ENCODE measurements at regions not wholly inside any gene's neighbourhood (a gene's known extent, or its start where the extent isn't known, plus 50 kb on each side); places are given as distances from the start of the nearest gene placed in this dataset.

- no peaks in the 10 kb centered on the region for H3K36me3 ChIP-seq (ENCODE audit: control insufficient read depth in 2 of 2, insufficient read depth in 1 of 2, low read length in 2 of 2)
- H3K9me3 ChIP-seq (ENCODE audit: control insufficient read depth, insufficient read depth, low read depth, low read length): no peaks in the 10 kb centered on the region
- H3K4me3 ChIP-seq (ENCODE audit: low read depth, low read length): no peak overlapping the region
- ChIA-PET CTCF (no interaction called here), POLR2A (interaction anchor here (0.7 kb wide), 1 partner anchor 138 kb away, joined by 5 read pairs; no protein-coding TSS in a partner anchor)
- no peak overlapping the region for H3K27ac ChIP-seq (ENCODE audit: extremely low read depth, low read depth, low read length)
- TF ChIP-seq ZNF335 (tag by site-specific recombination; conservative IDR thresholded peaks at IDR 0.05) (no peak), OSR2 (tag by site-specific recombination; IDR thresholded peaks at IDR 0.05) (no peak), PBX3 (CRISPR knock-in tag; IDR thresholded peaks at IDR 0.05) (no peak), ZBTB21 (tag by site-specific recombination; IDR thresholded peaks at IDR 0.05) (no peak), ZNF514 (tag by site-specific recombination; IDR thresholded peaks at IDR 0.05) (no peak), ZNF843 (tag by site-specific recombination; IDR thresholded peaks at IDR 0.05) (no peak), REPIN1 (tag by site-specific recombination; IDR thresholded peaks at IDR 0.05; ENCODE audit: low read depth) (no peak), ZFP69B (tag by site-specific recombination; IDR thresholded peaks at IDR 0.05) (no peak)
- no peaks in the 10 kb centered on the region for H3K4me1 ChIP-seq (ENCODE audit: control insufficient read depth, insufficient read depth, low read length)
Observed at GRCh38 chr6:14422061-14422460, 304.5 kb downstream of the CD83 start.

GRCh38 chr6:14422917-14423316 lies 305.3 kb downstream of the CD83 start:
- no peak overlapping the region for H3K4me3 ChIP-seq (ENCODE audit: low read depth, low read length)
- H3K36me3 ChIP-seq (ENCODE audit: control insufficient read depth in 2 of 2, insufficient read depth in 1 of 2, low read length in 2 of 2): no peaks in the 10 kb centered on the region
- ChIA-PET POLR2A (no interaction called here), CTCF (interaction anchor here (0.6 kb wide), 1 partner anchor 26 kb away, joined by 3 read pairs; no protein-coding TSS in a partner anchor)
- no peaks in the 10 kb centered on the region for H3K9me3 ChIP-seq (ENCODE audit: control insufficient read depth, insufficient read depth, low read depth, low read length)
- H3K4me1 ChIP-seq (ENCODE audit: control insufficient read depth, insufficient read depth, low read length): no peaks in the 10 kb centered on the region
- TF ChIP-seq PRDM4 (tag by site-specific recombination; IDR thresholded peaks at IDR 0.05): no peak
- TF ChIP-seq YY1 (tag by site-specific recombination; IDR thresholded peaks at IDR 0.05): no peak
- no peak for TF ChIP-seq ZNF394 (tag by site-specific recombination; IDR thresholded peaks at IDR 0.05; ENCODE audit: borderline replicate concordance)
- no peak for TF ChIP-seq ZNF48 (tag by site-specific recombination; IDR thresholded peaks at IDR 0.05)
- TF ChIP-seq GLI2 (tag by site-specific recombination; IDR thresholded peaks at IDR 0.05; ENCODE audit: borderline replicate concordance, low read depth): no peak
- TF ChIP-seq ZNF169 (tag by site-specific recombination; IDR thresholded peaks at IDR 0.05): no peak
- no peak for TF ChIP-seq SP2 (tag by site-specific recombination; IDR thresholded peaks at IDR 0.05)
- no peak for TF ChIP-seq KLF10 (tag by site-specific recombination; IDR thresholded peaks at IDR 0.05)
- H3K27ac ChIP-seq (ENCODE audit: extremely low read depth, low read depth, low read length): no peak overlapping the region

- ChIA-PET POLR2A (no interaction called here), CTCF (interaction anchor here (0.6 kb wide), 1 partner anchor 27 kb away, joined by 3 read pairs; no protein-coding TSS in a partner anchor)
- Histone ChIP-seq H3K4me1 (ENCODE audit: control insufficient read depth, insufficient read depth, low read length) (no peaks in the 10 kb centered on the region), H3K36me3 (ENCODE audit: control insufficient read depth in 2 of 2, insufficient read depth in 1 of 2, low read length in 2 of 2) (no peaks in the 10 kb centered on the region), H3K9me3 (ENCODE audit: control insufficient read depth, insufficient read depth, low read depth, low read length) (no peaks in the 10 kb centered on the region), H3K27ac (ENCODE audit: extremely low read depth, low read depth, low read length) (no peak overlapping the region), H3K4me3 (ENCODE audit: low read depth, low read length) (no peak overlapping the region)
- TF ChIP-seq ZNF155 (tag by site-specific recombination; IDR thresholded peaks at IDR 0.05) (no peak), ZNF768 (tag by site-specific recombination; IDR thresholded peaks at IDR 0.05) (no peak), ATF2 (tag by site-specific recombination; IDR thresholded peaks at IDR 0.05; ENCODE audit: low read depth) (no peak), ZNF580 (tag by site-specific recombination; IDR thresholded peaks at IDR 0.05) (no peak), BCL11B (tag by site-specific recombination; IDR thresholded peaks at IDR 0.05; ENCODE audit: low read depth) (no peak), MYNN (tag by site-specific recombination; IDR thresholded peaks at IDR 0.05; ENCODE audit: borderline replicate concordance) (no peak), ZNF670 (tag by site-specific recombination; IDR thresholded peaks at IDR 0.05; ENCODE audit: low read depth) (no peak), ZNF843 (tag by site-specific recombination; IDR thresholded peaks at IDR 0.05) (no peak), ZNF266 (tag by site-specific recombination; IDR thresholded peaks at IDR 0.05; ENCODE audit: low read depth) (no peak), ZNF610 (tag by site-specific recombination; IDR thresholded peaks at IDR 0.05; ENCODE audit: borderline replicate concordance) (no peak), ZNF529 (tag by site-specific recombination; IDR thresholded peaks at IDR 0.05; ENCODE audit: insufficient replicate concordance) (no peak), ZNF138 (tag by site-specific recombination; IDR thresholded peaks at IDR 0.05; ENCODE audit: borderline replicate concordance) (no peak), ZNF10 (tag by site-specific recombination; IDR thresholded peaks at IDR 0.05) (no peak), ZNF23 (tag by site-specific recombination; IDR thresholded peaks at IDR 0.05; ENCODE audit: borderline replicate concordance) (no peak)
Observed at GRCh38 chr6:14423330-14423729, 305.8 kb downstream of the CD83 start.
